Astrocyte of the spinal cord (primary cell): ENCODE measurements at regions not wholly inside any gene's neighbourhood (a gene's known extent, or its start where the extent isn't known, plus 50 kb on each side); places are given as distances from the start of the nearest gene placed in this dataset.

ENCODE experiments used
- DNase-seq: peaks from one replicate; pipeline ENCODE4 v3.0.0; 2011; ENCODE audit warnings: low read depth, low spot score
- H3K4me3 ChIP-seq: 2 replicates; pipeline ENCODE4 v1.5.1; 2011; ENCODE audit warnings: low read depth, mild to moderate bottlenecking, low read length, moderate library complexity
- CTCF ChIP-seq: IDR thresholded peaks from 2 replicates; pipeline ENCODE4 v1.5.1; 2012; ENCODE audit warnings: low read depth, mild to moderate bottlenecking, low read length, inconsistent platforms
- in situ Hi-C: cut with HindIII; loops from 2 replicates; pipeline ENCODE4 v1.10.0; 2017; ENCODE audit warnings: low sequenced_read_pairs

- TF ChIP-seq CTCF, result no peak
- DNase-seq, result no peak
- no peak overlapping the region for H3K4me3 ChIP-seq
- in situ Hi-C loops, result no loop called here
Measured at GRCh38 chr2:59674100-59674499, 879.4 kb downstream of the BCL11A start.

GRCh38 chr2:59665021-59665420 lies 888.4 kb downstream of the BCL11A start:
- in situ Hi-C loops, result no loop called here
- H3K4me3 ChIP-seq, result no peak overlapping the region
- TF ChIP-seq CTCF, result no peak
- no peak for DNase-seq

DNA sequence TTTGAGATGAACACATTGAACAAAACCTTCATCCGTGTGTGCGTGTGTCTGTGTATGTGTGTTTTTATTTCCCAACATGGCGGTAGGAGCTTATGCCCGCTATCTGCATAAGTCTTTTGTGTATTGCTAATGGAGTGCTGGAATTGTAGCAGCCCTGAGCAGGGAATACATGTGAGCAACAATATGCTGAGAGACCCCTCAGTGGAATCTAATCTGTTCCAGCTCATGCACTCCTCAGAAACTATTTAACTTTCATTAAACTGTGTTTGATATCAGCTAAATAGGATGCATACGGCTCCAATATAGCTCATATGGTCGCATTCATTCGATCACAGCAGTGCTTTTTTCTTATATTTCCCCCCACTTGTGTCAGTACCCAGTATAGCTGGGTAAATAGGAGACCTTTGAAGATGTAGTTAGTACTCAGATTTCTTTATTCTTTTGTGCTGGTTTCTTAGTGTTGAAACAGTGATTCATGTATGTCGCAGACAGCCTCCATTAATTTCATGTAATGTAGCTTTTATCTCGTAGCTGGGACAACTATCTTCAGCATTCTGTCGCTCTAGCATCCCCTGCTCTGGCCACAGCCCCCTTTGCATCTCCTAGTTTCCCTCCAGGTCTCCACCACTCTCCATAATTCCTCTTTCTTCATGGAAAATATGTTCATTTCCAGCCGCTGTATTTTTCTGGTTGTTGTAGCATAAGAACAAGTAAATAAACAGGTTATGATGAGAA lies 891.2 kb downstream of the BCL11A start:
- no peak overlapping the region for H3K4me3 ChIP-seq
- DNase-seq, result no peak
- in situ Hi-C loops, result no loop called here
- no peak for TF ChIP-seq CTCF

DNA sequence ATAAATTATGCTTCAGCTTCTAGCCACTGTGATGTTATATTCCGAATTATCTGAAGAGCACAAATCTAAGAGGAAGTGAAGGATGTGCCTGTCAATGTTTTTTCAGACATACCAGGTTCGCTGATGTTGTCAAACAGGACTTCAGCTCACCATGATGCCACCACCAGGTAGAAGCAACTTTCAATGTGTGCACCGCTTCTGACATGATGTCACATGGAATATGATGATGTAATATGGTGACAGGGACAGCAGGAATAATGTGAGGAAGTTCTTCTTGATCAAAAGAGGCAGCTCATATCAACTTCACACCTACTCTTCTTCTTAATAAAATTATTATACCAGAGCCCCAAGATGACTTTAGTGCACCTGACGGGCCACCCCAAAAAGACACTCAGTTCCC lies 893.2 kb downstream of the BCL11A start:
- no peak for TF ChIP-seq CTCF
- H3K4me3 ChIP-seq, result no peak overlapping the region
- DNase-seq, result no peak
- in situ Hi-C loops, result no loop called here

- in situ Hi-C loops, result no loop called here
- no peak overlapping the region for H3K4me3 ChIP-seq
- no peak for TF ChIP-seq CTCF
- no peak for DNase-seq
Measured at GRCh38 chr2:59658906-59659635, 894.4 kb downstream of the BCL11A start.

DNA sequence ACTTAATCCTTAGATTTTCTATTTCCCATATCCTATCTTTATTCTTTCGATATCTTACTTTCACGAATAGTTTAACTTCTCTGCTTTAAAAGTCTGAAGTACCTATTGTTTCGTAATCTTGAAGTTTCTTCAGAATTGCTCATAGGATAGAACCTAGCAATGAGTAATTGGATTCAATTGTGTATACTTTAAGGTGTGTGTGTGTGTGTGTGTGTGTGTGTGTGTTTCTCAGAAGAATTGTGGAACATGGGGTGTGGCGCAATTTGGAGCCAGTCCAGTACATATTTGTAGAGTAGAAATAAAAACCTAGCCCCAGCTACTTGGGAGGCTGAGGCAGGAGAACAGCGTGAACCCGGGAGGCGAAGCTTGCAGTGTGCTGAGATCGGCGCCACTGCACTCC lies 897.6 kb downstream of the BCL11A start:
- no peak for DNase-seq
- no peak overlapping the region for H3K4me3 ChIP-seq
- no peak for TF ChIP-seq CTCF
- in situ Hi-C loops, result no loop called here
